Liver (tissue), 8 donors: ENCODE measurements at regions not wholly inside any gene's neighbourhood (a gene's known extent, or its start where the extent isn't known, plus 50 kb on each side); places are given as distances from the start of the nearest gene placed in this dataset.
"Not testable (repeated sequence)": the region's sequence is repeated elsewhere in the genome, so short reads cannot be mapped to it uniquely, and the experiment has no call there.

ENCODE experiments used
- DNase-seq: peaks from one replicate; pipeline ENCODE4 v3.0.0-alpha.2; 2017; ENCODE audit warnings: low spot score
- H3K27ac ChIP-seq, 2 donors: one replicate each; pipeline ENCODE4 v1.7.0; 2013; ENCODE audit warnings: inconsistent platforms in 2 of 2, low read length in 2 of 2, control low read depth in 1 of 2, low read depth in 1 of 2, mild to moderate bottlenecking in 1 of 2
- H3K27me3 ChIP-seq, 4 donors: one replicate each; pipeline versions ENCODE4 v1.6.1 to v1.7.0; 2013; ENCODE audit warnings: low read length in 3 of 4, inconsistent platforms in 1 of 4, mild to moderate bottlenecking in 1 of 4, moderate library complexity in 1 of 4; ENCODE audit not compliant: control insufficient read depth in 4 of 4, insufficient read depth in 4 of 4
- H3K36me3 ChIP-seq, 4 donors: one replicate each; pipeline versions ENCODE4 v1.6.1 to v1.7.0; 2013; ENCODE audit warnings: low read length in 3 of 4, mild to moderate bottlenecking in 3 of 4, low read depth in 1 of 4, moderate library complexity in 1 of 4; ENCODE audit not compliant: control insufficient read depth in 4 of 4, insufficient read depth in 3 of 4
- H3K4me1 ChIP-seq, 4 donors: one replicate each; pipeline versions ENCODE4 v1.6.1 to v1.7.0; 2013; ENCODE audit warnings: low read length in 3 of 4, mild to moderate bottlenecking in 3 of 4, moderate library complexity in 1 of 4; ENCODE audit not compliant: control insufficient read depth in 4 of 4, insufficient read depth in 4 of 4
- H3K4me3 ChIP-seq, 3 donors: one replicate each; pipeline versions ENCODE4 v1.6.1 to v1.7.0; 2013; ENCODE audit warnings: low read length in 3 of 3, control low read depth in 1 of 3, low read depth in 1 of 3, mild to moderate bottlenecking in 1 of 3
- H3K9ac ChIP-seq, 2 donors: one replicate each; pipeline ENCODE4 v1.7.0; 2013; ENCODE audit warnings: low read length in 2 of 2, mild to moderate bottlenecking in 2 of 2, moderate library complexity in 2 of 2, control low read depth in 1 of 2, low read depth in 1 of 2
- H3K9me3 ChIP-seq, 4 donors: one replicate each; pipeline versions ENCODE4 v1.6.1 to v1.7.0; 2013; ENCODE audit warnings: low read length in 3 of 4; ENCODE audit not compliant: control insufficient read depth in 4 of 4
- ATF3 ChIP-seq: IDR thresholded peaks from 2 replicates; pipeline ENCODE4 v1.6.1; 2016; ENCODE audit warnings: antibody characterized with exemption
- CTCF ChIP-seq: fragments of 150-350 bp; IDR thresholded peaks from 2 replicates; pipeline ENCODE4 v1.5.1; 2017; ENCODE audit warnings: improper control_type of control experiment, low read depth, low read length; ENCODE audit not compliant: missing input control
- EGR1 ChIP-seq, 2 donors: IDR thresholded peaks; 2 replicates each; pipeline ENCODE4 v1.6.1; 2016 to 2018; ENCODE audit warnings: antibody characterized with exemption in 2 of 2, low read depth in 2 of 2
- FOXA1 ChIP-seq: IDR thresholded peaks from 2 replicates; pipeline ENCODE4 v1.6.1; 2016; ENCODE audit warnings: antibody characterized with exemption
- FOXA2 ChIP-seq: IDR thresholded peaks from 2 replicates; pipeline ENCODE4 v1.6.1; 2016; ENCODE audit warnings: antibody characterized with exemption
- GABPA ChIP-seq, 2 donors: IDR thresholded peaks in 1 of 2; conservative IDR thresholded peaks in 1 of 2; 2 replicates each; pipeline ENCODE4 v1.6.1; 2016; ENCODE audit warnings: antibody characterized with exemption in 2 of 2, mild to moderate bottlenecking in 1 of 2, moderate library complexity in 1 of 2
- HNF4A ChIP-seq, 2 donors: conservative IDR thresholded peaks; 2 replicates each; pipeline ENCODE4 v1.6.1; 2016; ENCODE audit warnings: antibody characterized with exemption in 2 of 2, mild to moderate bottlenecking in 2 of 2
- HNF4G ChIP-seq: IDR thresholded peaks from 2 replicates; pipeline ENCODE4 v1.6.1; 2016; ENCODE audit warnings: antibody characterized with exemption
- JUND ChIP-seq, 2 donors: IDR thresholded peaks; 2 replicates each; pipeline ENCODE4 v1.6.1; 2016; ENCODE audit warnings: antibody characterized with exemption in 2 of 2
- MAX ChIP-seq: IDR thresholded peaks from 2 replicates; pipeline ENCODE4 v1.6.1; 2016; ENCODE audit warnings: antibody characterized with exemption
- NR2F2 ChIP-seq: IDR thresholded peaks from 2 replicates; pipeline ENCODE4 v1.6.1; 2016; ENCODE audit warnings: antibody characterized with exemption
- RAD21 ChIP-seq, 2 donors: IDR thresholded peaks; 2 replicates each; pipeline ENCODE4 v1.6.1; 2016; ENCODE audit warnings: antibody characterized with exemption in 2 of 2, mild to moderate bottlenecking in 2 of 2
- RXRA ChIP-seq, 2 donors: IDR thresholded peaks; 2 replicates each; pipeline ENCODE4 v1.6.1; 2017 to 2018; ENCODE audit warnings: antibody characterized with exemption in 2 of 2, mild to moderate bottlenecking in 1 of 2
- SP1 ChIP-seq: IDR thresholded peaks from 2 replicates; pipeline ENCODE4 v1.6.1; 2018; ENCODE audit warnings: antibody characterized with exemption, mild to moderate bottlenecking
- TAF1 ChIP-seq: conservative IDR thresholded peaks from 2 replicates; pipeline ENCODE4 v1.6.1; 2016; ENCODE audit warnings: antibody characterized with exemption, mild to moderate bottlenecking
- YY1 ChIP-seq: IDR thresholded peaks from 2 replicates; pipeline ENCODE4 v1.6.1; 2016; ENCODE audit warnings: antibody characterized with exemption, mild to moderate bottlenecking
- ZBTB33 ChIP-seq: IDR thresholded peaks from 2 replicates; pipeline ENCODE4 v1.6.1; 2016; ENCODE audit warnings: antibody characterized with exemption
- WGBS: extraction: QIAGEN DNeasy Blood & Tissue Kit; methylation state at CpG from one replicate; pipeline ENCODE4 v1.1.7; 2013; 5-methylcytosine and 5-hydroxymethylcytosine counted together
- donor health status: healthy.
- donor health status: healthy.
- donor health status: healthy.
- donor health status: healthy.
- donor health status: healthy.

- TF ChIP-seq RAD21 (IDR thresholded peaks at IDR 0.05), result no peak
- no peak for TF ChIP-seq GABPA (IDR thresholded peaks at IDR 0.05 in 1 of 2, conservative IDR thresholded peaks at IDR 0.05 in 1 of 2)
- TF ChIP-seq YY1, result no peak
- TF ChIP-seq MAX, result no peak
- TF ChIP-seq FOXA2, result no peak
These were observed 286.1 kb downstream of the ANXA1 start (continued) for GRCh38 chr9:73437758-73438157.

- not testable (repeated sequence) for DNase-seq, H3K27me3 ChIP-seq, H3K9me3 ChIP-seq, H3K9ac ChIP-seq, H3K4me1 ChIP-seq, H3K27ac ChIP-seq, H3K36me3 ChIP-seq, H3K4me3 ChIP-seq
- 93% methylated on average over 6 of the region's 6 CpGs for WGBS
These were observed 288.2 kb downstream of the ANXA1 start for GRCh38 chr9:73439839-73440238.

- H3K4me3 ChIP-seq, result no peak overlapping the region
- H3K9ac ChIP-seq, result no peak overlapping the region
- no peaks in the 10 kb centered on the region for H3K9me3 ChIP-seq
- no peaks in the 10 kb centered on the region for H3K27me3 ChIP-seq
- no peak overlapping the region for H3K27ac ChIP-seq
- H3K36me3 ChIP-seq, result no peaks in the 10 kb centered on the region
- no peak for DNase-seq
- 84% methylated on average over 1 of the region's 1 CpG for WGBS
- TF ChIP-seq NR2F2, result no peak
- no peak for TF ChIP-seq HNF4A (conservative IDR thresholded peaks at IDR 0.05)
- TF ChIP-seq JUND (IDR thresholded peaks at IDR 0.05), result no peak
- no peak for TF ChIP-seq HNF4G
- H3K4me1 ChIP-seq, result no peaks in the 10 kb centered on the region
These were observed 289.6 kb downstream of the ANXA1 start for GRCh38 chr9:73441223-73441622.

GRCh38 chr9:73441890-73442818 lies 290.5 kb downstream of the ANXA1 start:
- Histone ChIP-seq H3K27me3 (no peaks in the 10 kb centered on the region), H3K9ac (no peak overlapping the region), H3K4me1 (no peaks in the 10 kb centered on the region), H3K27ac (no peak overlapping the region), H3K4me3 (no peak overlapping the region), H3K36me3 (no peaks in the 10 kb centered on the region), H3K9me3 (no peaks in the 10 kb centered on the region)
- no peak for DNase-seq
- 78% methylated on average over 5 of the region's 5 CpGs for WGBS
- TF ChIP-seq FOXA2 (no peak), TAF1 (no peak), ZBTB33 (no peak), MAX (no peak), FOXA1 (no peak), RAD21 (IDR thresholded peaks at IDR 0.05) (no peak), JUND (IDR thresholded peaks at IDR 0.05) (no peak), HNF4A (conservative IDR thresholded peaks at IDR 0.05) (no peak), RXRA (IDR thresholded peaks at IDR 0.05) (no peak), NR2F2 (no peak), GABPA (IDR thresholded peaks at IDR 0.05 in 1 of 2, conservative IDR thresholded peaks at IDR 0.05 in 1 of 2) (no peak), YY1 (no peak), SP1 (no peak), CTCF (no peak), EGR1 (IDR thresholded peaks at IDR 0.05; ENCODE audit: low read depth in 2 of 2) (no peak), ATF3 (no peak), HNF4G (no peak)
